Islet of Langerhans (tissue), 1 donor: ENCODE measurements at regions not wholly inside any gene's neighbourhood (a gene's known extent, or its start where the extent isn't known, plus 50 kb on each side); places are given as distances from the start of the nearest gene placed in this dataset.

Experiments used
- FAIRE-seq: peaks from one replicate; lab custom pipeline; 2011; peaks lifted over from hg19 to GRCh38; lab: Jason Lieb, UNC

GRCh38 chr1:80517062-80517461 lies 1283.7 kb upstream of the ADGRL2 start:
- FAIRE-seq = no peak

GRCh38 chr1:80509965-80510522 lies 1290.7 kb upstream of the ADGRL2 start:
- FAIRE-seq = no peak

GRCh38 chr1:80506216-80506615 lies 1294.5 kb upstream of the ADGRL2 start:
- no peak for FAIRE-seq

GRCh38 chr1:80498673-80499072 lies 1302.1 kb upstream of the ADGRL2 start:
- FAIRE-seq = no peak

- no peak for FAIRE-seq
Observed at GRCh38 chr1:80495806-80496205, 1304.9 kb upstream of the ADGRL2 start.

GRCh38 chr1:80472145-80472544 lies 1328.6 kb upstream of the ADGRL2 start:
- no peak for FAIRE-seq

GRCh38 chr1:80468356-80468755 lies 1332.4 kb upstream of the ADGRL2 start:
- FAIRE-seq = peak; percentile 27

- no peak for FAIRE-seq
Observed at GRCh38 chr1:80462006-80462405, 1338.7 kb upstream of the ADGRL2 start.

GRCh38 chr1:80457409-80457808 lies 1343.3 kb upstream of the ADGRL2 start:
- no peak for FAIRE-seq

GRCh38 chr1:80453775-80454174 lies 1347.0 kb upstream of the ADGRL2 start:
- no peak for FAIRE-seq

GRCh38 chr1:80450711-80451110 lies 1350.0 kb upstream of the ADGRL2 start:
- no peak for FAIRE-seq

GRCh38 chr1:80448081-80448480 lies 1352.7 kb upstream of the ADGRL2 start:
- no peak for FAIRE-seq

- no peak for FAIRE-seq
Observed at GRCh38 chr1:80447526-80447925, 1353.2 kb upstream of the ADGRL2 start.

- FAIRE-seq = no peak
Observed at GRCh38 chr1:80445033-80445432, 1355.7 kb upstream of the ADGRL2 start.

GRCh38 chr1:80444171-80444570 lies 1356.6 kb upstream of the ADGRL2 start:
- no peak for FAIRE-seq

GRCh38 chr1:80441664-80442063 lies 1359.1 kb upstream of the ADGRL2 start:
- FAIRE-seq = no peak

GRCh38 chr1:80436851-80437250 lies 1363.9 kb upstream of the ADGRL2 start:
- no peak for FAIRE-seq

- FAIRE-seq = no peak
Observed at GRCh38 chr1:80427881-80428280, 1372.9 kb upstream of the ADGRL2 start.

- FAIRE-seq = no peak
Observed at GRCh38 chr1:80424249-80424648, 1376.5 kb upstream of the ADGRL2 start.

GRCh38 chr1:80418134-80418533 lies 1382.6 kb upstream of the ADGRL2 start:
- no peak for FAIRE-seq

GRCh38 chr1:80417671-80418070 lies 1383.1 kb upstream of the ADGRL2 start:
- no peak for FAIRE-seq

GRCh38 chr1:80413969-80414368 lies 1386.8 kb upstream of the ADGRL2 start:
- FAIRE-seq = no peak

- FAIRE-seq = no peak
Observed at GRCh38 chr1:80410233-80410632, 1390.5 kb upstream of the ADGRL2 start.

GRCh38 chr1:80403471-80403893 lies 1397.0 kb upstream of the ADGRL4 start:
- no peak for FAIRE-seq

GRCh38 chr1:80402625-80403024 lies 1396.1 kb upstream of the ADGRL4 start:
- FAIRE-seq = no peak
